Glutamatergic neuron (in vitro differentiated cells): ENCODE measurements at regions not wholly inside any gene's neighbourhood (a gene's known extent, or its start where the extent isn't known, plus 50 kb on each side); places are given as distances from the start of the nearest gene placed in this dataset.

ENCODE experiments used
- DNase-seq: peaks from one replicate; pipeline ENCODE4 v3.0.0; 2022
- H3K27ac Mint-ChIP-seq: one replicate; pipeline ENCODE4 v1.8.0; 2020; ENCODE audit warnings: mild to moderate bottlenecking, mixed read lengths, inconsistent platforms; ENCODE audit not compliant: unreplicated experiment
- H3K27me3 Mint-ChIP-seq: one replicate; pipeline ENCODE4 v1.8.0; 2020; ENCODE audit warnings: mild to moderate bottlenecking, moderate library complexity, mixed read lengths, inconsistent platforms; ENCODE audit not compliant: unreplicated experiment
- H3K36me3 Mint-ChIP-seq: one replicate; pipeline ENCODE4 v1.8.0; 2020; ENCODE audit warnings: mild to moderate bottlenecking, mixed read lengths, inconsistent platforms; ENCODE audit not compliant: unreplicated experiment
- H3K4me1 Mint-ChIP-seq: one replicate; pipeline ENCODE4 v1.8.0; 2020; ENCODE audit warnings: mild to moderate bottlenecking, low read depth, mixed read lengths, inconsistent platforms; ENCODE audit not compliant: unreplicated experiment
- H3K4me3 Mint-ChIP-seq: one replicate; pipeline ENCODE4 v1.8.0; 2020; ENCODE audit warnings: mild to moderate bottlenecking, mixed read lengths, inconsistent platforms; ENCODE audit not compliant: unreplicated experiment
- H3K9me3 Mint-ChIP-seq: one replicate; pipeline ENCODE4 v1.8.0; 2020; ENCODE audit warnings: mild to moderate bottlenecking, moderate library complexity, mixed read lengths, inconsistent platforms; ENCODE audit not compliant: unreplicated experiment
- TF ChIP-seq, protein P1 (sequence below): fragments of 200-600 bp; sonication (generic); IDR thresholded peaks from one replicate; pipeline ENCODE4 v1.5.0; 2021; ENCODE audit not compliant: partially characterized antibody, unreplicated experiment

DNA sequence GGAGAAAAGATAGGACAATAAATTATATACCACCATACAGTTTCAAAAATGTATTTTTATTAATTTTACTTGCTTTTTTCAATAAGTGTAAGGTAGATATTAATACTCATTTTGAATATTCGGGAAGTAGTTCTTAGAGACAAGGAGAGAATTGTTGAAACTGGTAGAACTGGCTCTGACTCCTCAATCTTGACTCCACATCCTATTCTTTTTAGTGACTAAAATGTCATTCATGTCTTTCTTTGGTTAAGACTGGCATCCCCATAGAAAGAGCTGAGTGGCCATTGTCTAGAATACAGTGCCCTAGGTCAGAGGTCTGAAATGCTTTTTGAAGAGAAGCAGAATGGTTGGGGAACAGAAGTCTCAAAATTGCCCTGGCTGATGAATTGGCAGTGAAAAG, 177.6 kb upstream of the LRIG3 start:
- no peaks in the 10 kb centered on the region for H3K9me3 Mint-ChIP-seq
- no peaks in the 10 kb centered on the region for H3K36me3 Mint-ChIP-seq
- no peaks in the 10 kb centered on the region for H3K27me3 Mint-ChIP-seq
- H3K4me1 Mint-ChIP-seq = no peaks in the 10 kb centered on the region
- no peak overlapping the region for H3K27ac Mint-ChIP-seq
- no peak overlapping the region for H3K4me3 Mint-ChIP-seq
- DNase-seq = no peak
- TF ChIP-seq, protein P1, sequence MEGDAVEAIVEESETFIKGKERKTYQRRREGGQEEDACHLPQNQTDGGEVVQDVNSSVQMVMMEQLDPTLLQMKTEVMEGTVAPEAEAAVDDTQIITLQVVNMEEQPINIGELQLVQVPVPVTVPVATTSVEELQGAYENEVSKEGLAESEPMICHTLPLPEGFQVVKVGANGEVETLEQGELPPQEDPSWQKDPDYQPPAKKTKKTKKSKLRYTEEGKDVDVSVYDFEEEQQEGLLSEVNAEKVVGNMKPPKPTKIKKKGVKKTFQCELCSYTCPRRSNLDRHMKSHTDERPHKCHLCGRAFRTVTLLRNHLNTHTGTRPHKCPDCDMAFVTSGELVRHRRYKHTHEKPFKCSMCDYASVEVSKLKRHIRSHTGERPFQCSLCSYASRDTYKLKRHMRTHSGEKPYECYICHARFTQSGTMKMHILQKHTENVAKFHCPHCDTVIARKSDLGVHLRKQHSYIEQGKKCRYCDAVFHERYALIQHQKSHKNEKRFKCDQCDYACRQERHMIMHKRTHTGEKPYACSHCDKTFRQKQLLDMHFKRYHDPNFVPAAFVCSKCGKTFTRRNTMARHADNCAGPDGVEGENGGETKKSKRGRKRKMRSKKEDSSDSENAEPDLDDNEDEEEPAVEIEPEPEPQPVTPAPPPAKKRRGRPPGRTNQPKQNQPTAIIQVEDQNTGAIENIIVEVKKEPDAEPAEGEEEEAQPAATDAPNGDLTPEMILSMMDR = no peak

GRCh38 chr12:59096246-59096645, 175.9 kb upstream of the LRIG3 start:
- H3K27ac Mint-ChIP-seq = no peak overlapping the region
- peaks cover 1% of the 10 kb centered on the region for H3K27me3 Mint-ChIP-seq
- TF ChIP-seq, protein P1 = no peak

GRCh38 chr12:59093073-59093772, 172.9 kb upstream of the LRIG3 start:
- no peaks in the 10 kb centered on the region for H3K9me3 Mint-ChIP-seq
- peaks cover 1% of the 10 kb centered on the region for H3K27me3 Mint-ChIP-seq
- peaks cover 8% of the 10 kb centered on the region for H3K4me1 Mint-ChIP-seq
- no peak for DNase-seq
- TF ChIP-seq, protein P1 = no peak
- H3K4me3 Mint-ChIP-seq = no peak overlapping the region
- no peak overlapping the region for H3K27ac Mint-ChIP-seq
- no peaks in the 10 kb centered on the region for H3K36me3 Mint-ChIP-seq

More at GRCh38 chr12:59096246-59096645, 175.9 kb upstream of the LRIG3 start:
- H3K36me3 Mint-ChIP-seq = no peaks in the 10 kb centered on the region
- no peaks in the 10 kb centered on the region for H3K4me1 Mint-ChIP-seq
- H3K9me3 Mint-ChIP-seq = no peaks in the 10 kb centered on the region
- no peak for DNase-seq
- H3K4me3 Mint-ChIP-seq = no peak overlapping the region

GRCh38 chr12:59088673-59089072, 168.4 kb upstream of the LRIG3 start:
- no peak for DNase-seq
- no peak overlapping the region for H3K4me3 Mint-ChIP-seq
- H3K36me3 Mint-ChIP-seq = no peaks in the 10 kb centered on the region
- H3K9me3 Mint-ChIP-seq = no peaks in the 10 kb centered on the region
- no peak overlapping the region for H3K27ac Mint-ChIP-seq
- TF ChIP-seq, protein P1 = no peak
- peaks cover 11% of the 10 kb centered on the region for H3K4me1 Mint-ChIP-seq
- peaks cover 3% of the 10 kb centered on the region for H3K27me3 Mint-ChIP-seq

DNA sequence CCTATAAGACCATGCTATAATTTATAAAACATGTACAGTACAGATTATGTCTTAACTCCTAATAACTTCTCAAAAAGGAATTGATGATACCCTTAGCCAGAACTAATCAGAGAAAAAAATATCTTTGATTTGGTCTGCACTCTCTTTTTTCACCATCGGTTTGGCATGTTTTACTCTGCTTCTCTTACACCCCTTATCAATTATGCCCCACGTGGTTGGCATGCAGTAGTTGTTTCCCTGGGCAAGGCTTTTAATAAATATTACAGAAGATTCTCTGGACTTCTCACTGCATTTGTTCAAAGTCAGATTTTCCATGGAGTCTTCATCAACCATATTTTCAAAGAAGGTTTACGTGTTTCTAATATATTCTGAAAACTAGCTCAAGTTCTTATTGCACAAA, 167.4 kb upstream of the LRIG3 start:
- H3K4me1 Mint-ChIP-seq = peaks cover 11% of the 10 kb centered on the region
- no peak overlapping the region for H3K4me3 Mint-ChIP-seq
- H3K9me3 Mint-ChIP-seq = no peaks in the 10 kb centered on the region
- H3K27me3 Mint-ChIP-seq = peaks cover 3% of the 10 kb centered on the region
- no peaks in the 10 kb centered on the region for H3K36me3 Mint-ChIP-seq
- no peak overlapping the region for H3K27ac Mint-ChIP-seq
- TF ChIP-seq, protein P1 = no peak
- DNase-seq = no peak
